Thyroid gland (tissue), 4 donors: ENCODE measurements at regions not wholly inside any gene's neighbourhood (a gene's known extent, or its start where the extent isn't known, plus 50 kb on each side); places are given as distances from the start of the nearest gene placed in this dataset.

ENCODE experiments used
- DNase-seq, 2 donors: peaks; one replicate each; pipeline ENCODE4 v3.0.0-alpha.2; 2019
- H3K27ac ChIP-seq, 3 donors: fragments of 200-600 bp; sonication (generic); 1 replicate in 2 of 3; 2 replicates in 1 of 3; pipeline ENCODE4 v1.5.1; 2016 to 2019; ENCODE audit warnings: mild to moderate bottlenecking in 1 of 3, moderate library complexity in 1 of 3
- H3K27me3 ChIP-seq: fragments of 200-600 bp; sonication (generic); one replicate; pipeline ENCODE4 v1.5.1; 2019
- H3K36me3 ChIP-seq, 2 donors: fragments of 200-600 bp; sonication (generic); one replicate each; pipeline ENCODE4 v1.5.1; 2016 to 2019
- H3K4me1 ChIP-seq, 2 donors: fragments of 200-600 bp; sonication (generic); one replicate each; pipeline ENCODE4 v1.5.1; 2017 to 2019
- H3K4me3 ChIP-seq, 3 donors: fragments of 200-600 bp; sonication (generic); replicated peaks in 1 of 3; 1 replicate in 2 of 3; 2 replicates in 1 of 3; pipeline ENCODE4 v1.5.1; 2016; ENCODE audit warnings: mild to moderate bottlenecking in 1 of 3
- H3K9me3 ChIP-seq: fragments of 200-600 bp; sonication (generic); one replicate; pipeline ENCODE4 v1.5.1; 2017
- CTCF ChIP-seq, 6 experiments: fragments of 200-600 bp in 3 of 6; fragments of 450-650 bp in 3 of 6; sonication (generic) in 3 of 6; IDR thresholded peaks; one replicate each; pipeline ENCODE4 v1.5.1; 2016 to 2019; ENCODE audit warnings: antibody characterized with exemption in 6 of 6, mild to moderate bottlenecking in 2 of 6, inconsistent platforms in 1 of 6, moderate library complexity in 1 of 6
- POLR2A ChIP-seq, 2 donors: fragments of 450-650 bp; IDR thresholded peaks; one replicate each; pipeline ENCODE4 v1.6.1; 2017; ENCODE audit warnings: antibody characterized with exemption in 2 of 2, mild to moderate bottlenecking in 2 of 2, moderate library complexity in 1 of 2
- WGBS, 2 donors: methylation state at CpG; one replicate each; pipeline ENCODE4 v1.1.5; 2017; 5-methylcytosine and 5-hydroxymethylcytosine counted together
- intact Hi-C: fragments of 100-400 bp; cut with DNase I; formaldehyde crosslinking; loops from one replicate; pipeline ENCODE4 v1.15.1; 2023

- no peak for DNase-seq
- Histone ChIP-seq H3K27ac (no peak overlapping the region), H3K4me1 (no peaks in the 10 kb centered on the region), H3K27me3 (no peaks in the 10 kb centered on the region), H3K36me3 (no peaks in the 10 kb centered on the region), H3K4me3 (no peak overlapping the region), H3K9me3 (no peaks in the 10 kb centered on the region)
- intact Hi-C loops = no loop called here
- no peak for TF ChIP-seq POLR2A (IDR thresholded peaks at IDR 0.05)
- no peak for TF ChIP-seq CTCF (IDR thresholded peaks at IDR 0.05)
- 79 to 87% methylated on average over 5 of the region's 5 CpGs for WGBS, 2 donors
Measured at GRCh38 chr19:30629086-30629485, 256.9 kb downstream of the ZNF536 start.

- no peak for DNase-seq
- Histone ChIP-seq H3K27ac (no peak overlapping the region), H3K4me1 (no peaks in the 10 kb centered on the region), H3K36me3 (no peaks in the 10 kb centered on the region), H3K4me3 (no peak overlapping the region), H3K27me3 (no peaks in the 10 kb centered on the region), H3K9me3 (no peaks in the 10 kb centered on the region)
- 88 to 96% methylated on average over 12 to 19 of the region's 19 CpGs for WGBS, 2 donors
- TF ChIP-seq POLR2A (IDR thresholded peaks at IDR 0.05) (no peak), CTCF (IDR thresholded peaks at IDR 0.05) (no peak)
- intact Hi-C loops = no loop called here
Measured at GRCh38 chr19:30626626-30626966, 254.4 kb downstream of the ZNF536 start.

GRCh38 chr19:30625947-30626625 lies 253.9 kb downstream of the ZNF536 start:
- no peak for DNase-seq
- intact Hi-C loops = no loop called here
- H3K27me3 ChIP-seq = no peaks in the 10 kb centered on the region
- H3K36me3 ChIP-seq = no peaks in the 10 kb centered on the region
- WGBS, 2 donors = 87 to 90% methylated on average over 15 of the region's 15 CpGs
- no peak for TF ChIP-seq CTCF (IDR thresholded peaks at IDR 0.05)
- TF ChIP-seq POLR2A (IDR thresholded peaks at IDR 0.05) = no peak
- H3K9me3 ChIP-seq = no peaks in the 10 kb centered on the region
- no peak overlapping the region for H3K27ac ChIP-seq
- no peaks in the 10 kb centered on the region for H3K4me1 ChIP-seq
- no peak overlapping the region for H3K4me3 ChIP-seq

GRCh38 chr19:30622276-30622675 lies 250.1 kb downstream of the ZNF536 start:
- DNase-seq = no peak
- Histone ChIP-seq H3K9me3 (no peaks in the 10 kb centered on the region), H3K36me3 (no peaks in the 10 kb centered on the region), H3K4me3 (no peak overlapping the region), H3K27ac (no peak overlapping the region), H3K27me3 (no peaks in the 10 kb centered on the region), H3K4me1 (no peaks in the 10 kb centered on the region)
- TF ChIP-seq CTCF (IDR thresholded peaks at IDR 0.05) = no peak
- intact Hi-C loops = no loop called here
- WGBS, 2 donors = 89 to 94% methylated on average over 5 of the region's 5 CpGs

GRCh38 chr19:30621326-30621920 lies 249.2 kb downstream of the ZNF536 start:
- H3K9me3 ChIP-seq = no peaks in the 10 kb centered on the region
- H3K4me3 ChIP-seq = no peak overlapping the region
- no peak for DNase-seq
- 67 to 73% methylated on average over 8 of the region's 8 CpGs for WGBS, 2 donors
- H3K36me3 ChIP-seq = no peaks in the 10 kb centered on the region
- no peaks in the 10 kb centered on the region for H3K27me3 ChIP-seq
- H3K4me1 ChIP-seq = no peaks in the 10 kb centered on the region
- H3K27ac ChIP-seq = no peak overlapping the region
- intact Hi-C loops = no loop called here
- TF ChIP-seq CTCF (IDR thresholded peaks at IDR 0.05) (no peak), POLR2A (IDR thresholded peaks at IDR 0.05) (no peak)
